ENCODE measurements at regions not wholly inside any gene's neighbourhood (a gene's known extent, or its start where the extent isn't known, plus 50 kb on each side); places are given as distances from the start of the nearest gene placed in this dataset.

- H2AFZ ChIP-seq = no peak overlapping the region
- POLR2A ChIA-PET (ENCODE audit: unreplicated experiment) = no interaction called here
- no peak for TF ChIP-seq EZH2 (IDR thresholded peaks at IDR 0.05; ENCODE audit: low read depth)
- TF ChIP-seq CTCF (conservative IDR thresholded peaks at IDR 0.05) = no peak
- H3K79me2 ChIP-seq (ENCODE audit: low read depth) = no peaks in the 10 kb centered on the region
- no peaks in the 10 kb centered on the region for H3K9me3 ChIP-seq (ENCODE audit: insufficient read depth, low read depth)
- no peaks in the 10 kb centered on the region for H3K36me3 ChIP-seq (ENCODE audit: low read depth)
- intact Hi-C loops (cut with micrococcal nuclease; ENCODE audit: unreplicated experiment) = no loop called here
- CTCF ChIA-PET = no interaction called here
- H3F3A ChIP-seq (ENCODE audit: insufficient read depth, low read depth) = no peaks in the 10 kb centered on the region
- no peaks in the 10 kb centered on the region for H3K27me3 ChIP-seq (ENCODE audit: insufficient read depth, low read depth)
- BruUV-seq (replicated peaks) = no TSS peak
- no peaks in the 10 kb centered on the region for H3K9me2 ChIP-seq (ENCODE audit: insufficient read depth)
- H3K4me1 ChIP-seq (replicated peaks; ENCODE audit: insufficient read depth) = no peaks in the 10 kb centered on the region
- DNase-seq = no peak
- no peak overlapping the region for H3K4me3 ChIP-seq
- H4K20me1 ChIP-seq (ENCODE audit: insufficient read depth) = no peaks in the 10 kb centered on the region
- H3K4me2 ChIP-seq = no peak overlapping the region
- H3K27ac ChIP-seq = no peak overlapping the region
Observed at GRCh38 chr13:71338070-71338469, 528.9 kb downstream of the DACH1 start.

- Histone ChIP-seq H3K9me3 (ENCODE audit: insufficient read depth, low read depth) (no peaks in the 10 kb centered on the region), H3K4me3 (no peak overlapping the region), H3K36me3 (ENCODE audit: low read depth) (no peaks in the 10 kb centered on the region), H3K9me2 (ENCODE audit: insufficient read depth) (no peaks in the 10 kb centered on the region), H4K20me1 (ENCODE audit: insufficient read depth) (no peaks in the 10 kb centered on the region), H3K79me2 (ENCODE audit: low read depth) (no peaks in the 10 kb centered on the region), H3K27ac (no peak overlapping the region), H3K4me1 (replicated peaks; ENCODE audit: insufficient read depth) (no peaks in the 10 kb centered on the region), H2AFZ (no peak overlapping the region; the same call in 1 of the 2 replicates), H3F3A (ENCODE audit: insufficient read depth, low read depth) (no peaks in the 10 kb centered on the region), H3K27me3 (ENCODE audit: insufficient read depth, low read depth) (no peaks in the 10 kb centered on the region), H3K4me2 (no peak overlapping the region)
- no peak for DNase-seq
- intact Hi-C loops (cut with micrococcal nuclease; ENCODE audit: unreplicated experiment) = loop anchor here (10.0 kb wide), 1 partner anchor 928 kb away; no protein-coding TSS in a partner anchor
- POLR2A ChIA-PET (ENCODE audit: unreplicated experiment) = no interaction called here
- no peak for TF ChIP-seq CTCF (conservative IDR thresholded peaks at IDR 0.05)
- TF ChIP-seq EZH2 (IDR thresholded peaks at IDR 0.05; ENCODE audit: low read depth) = no peak
- no TSS peak for BruUV-seq (replicated peaks)
- CTCF ChIA-PET = no interaction called here
Observed at GRCh38 chr13:71327266-71327665, 539.7 kb downstream of the DACH1 start.

- intact Hi-C loops (cut with micrococcal nuclease; ENCODE audit: unreplicated experiment) = loop anchor here (10.0 kb wide), 1 partner anchor 929 kb away; no protein-coding TSS in a partner anchor
- TF ChIP-seq CTCF (conservative IDR thresholded peaks at IDR 0.05) (no peak), EZH2 (IDR thresholded peaks at IDR 0.05; ENCODE audit: low read depth) (no peak)
- ChIA-PET CTCF (no interaction called here), POLR2A (ENCODE audit: unreplicated experiment) (no interaction called here)
- no peaks in the 10 kb centered on the region for H3K4me1 ChIP-seq (replicated peaks; ENCODE audit: insufficient read depth)
- H2AFZ ChIP-seq = no peak overlapping the region
- H3K4me3 ChIP-seq = no peak overlapping the region
- DNase-seq = no peak
- no peaks in the 10 kb centered on the region for H4K20me1 ChIP-seq (ENCODE audit: insufficient read depth)
- H3K36me3 ChIP-seq (ENCODE audit: low read depth) = no peaks in the 10 kb centered on the region
- no peak overlapping the region for H3K4me2 ChIP-seq
- H3F3A ChIP-seq (ENCODE audit: insufficient read depth, low read depth) = no peaks in the 10 kb centered on the region
- no peaks in the 10 kb centered on the region for H3K9me2 ChIP-seq (ENCODE audit: insufficient read depth)
- no peaks in the 10 kb centered on the region for H3K9me3 ChIP-seq (ENCODE audit: insufficient read depth, low read depth)
- no peaks in the 10 kb centered on the region for H3K79me2 ChIP-seq (ENCODE audit: low read depth)
- no peaks in the 10 kb centered on the region for H3K27me3 ChIP-seq (ENCODE audit: insufficient read depth, low read depth)
- no peak overlapping the region for H3K27ac ChIP-seq
- BruUV-seq (replicated peaks) = no TSS peak
Observed at GRCh38 chr13:71325556-71325955, 541.4 kb downstream of the DACH1 start.

Data from PC-9 (cell line).